ENCODE measurements at regions not wholly inside any gene's neighbourhood (a gene's known extent, or its start where the extent isn't known, plus 50 kb on each side); places are given as distances from the start of the nearest gene placed in this dataset.
A peak's percentile ranks its signal among the peaks of the same experiment; 100 is the strongest.
"Not testable (repeated sequence)": the region's sequence is repeated elsewhere in the genome, so short reads cannot be mapped to it uniquely, and the experiment has no call there.

GRCh38 chr9:6160579-6160978, 55.0 kb upstream of the IL33 start:
- no peak for DNase-seq

DNA sequence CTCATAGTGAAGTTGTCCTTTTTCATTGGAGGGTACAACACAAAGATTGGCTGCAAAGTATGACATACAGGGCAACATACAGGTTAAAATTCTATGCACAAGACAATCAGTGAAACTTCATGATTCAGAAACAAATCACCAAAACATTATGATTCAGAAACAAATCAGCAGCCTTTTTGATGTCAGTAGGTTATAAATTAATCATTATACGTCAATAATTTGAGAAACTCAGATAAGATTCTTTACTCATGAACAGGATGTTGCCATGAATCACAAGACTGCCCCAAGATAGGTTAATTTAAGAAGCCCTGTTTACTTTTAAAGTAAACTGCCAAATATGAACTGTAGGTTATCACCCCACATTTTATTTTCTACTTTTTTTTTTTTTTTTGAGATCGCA, 62.2 kb upstream of the IL33 start:
- no peak for DNase-seq

DNA sequence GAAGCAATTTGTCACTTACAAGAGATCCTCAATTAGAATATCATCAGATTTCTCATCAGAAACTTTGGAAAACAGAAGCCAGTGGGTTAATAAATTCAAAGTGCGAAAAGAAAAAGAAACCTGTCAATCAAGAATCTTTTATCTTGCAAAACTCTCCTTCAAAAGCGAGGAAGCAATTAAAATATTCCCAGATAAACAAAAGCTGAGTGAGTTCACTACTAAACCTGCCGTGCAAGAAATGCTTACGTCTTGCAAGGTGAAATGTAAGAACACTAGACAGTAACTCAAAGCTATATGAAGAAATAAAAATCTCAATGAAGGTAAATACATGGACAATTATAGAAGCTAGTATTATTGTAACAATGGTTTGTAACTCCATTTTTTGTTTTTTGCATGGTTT, 62.8 kb upstream of the IL33 start:
- no peak for DNase-seq

GRCh38 chr9:6150483-6150882, 65.1 kb upstream of the IL33 start:
- DNase-seq = no peak

GRCh38 chr9:6149315-6149714, 66.3 kb upstream of the IL33 start:
- no peak for DNase-seq

DNA sequence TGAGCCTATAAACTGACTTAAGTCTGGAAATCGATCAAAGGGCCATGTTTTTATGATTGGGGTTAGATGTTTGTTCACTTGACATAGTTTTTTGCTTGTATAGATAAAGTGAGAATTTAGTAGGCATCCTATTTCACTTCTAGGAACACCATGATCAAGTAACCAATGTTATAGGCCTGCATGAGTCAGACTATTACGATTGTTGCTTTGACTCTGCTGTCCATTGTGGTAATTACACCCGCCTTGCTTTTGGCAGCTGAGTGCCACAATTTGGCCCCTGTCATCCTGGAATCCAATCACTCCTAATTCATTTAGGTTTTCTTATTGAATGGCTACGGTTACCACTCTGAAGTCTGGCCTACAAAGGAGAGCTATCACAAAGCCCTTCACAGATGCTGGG, 67.8 kb upstream of the IL33 start:
- DNase-seq = no peak

DNA sequence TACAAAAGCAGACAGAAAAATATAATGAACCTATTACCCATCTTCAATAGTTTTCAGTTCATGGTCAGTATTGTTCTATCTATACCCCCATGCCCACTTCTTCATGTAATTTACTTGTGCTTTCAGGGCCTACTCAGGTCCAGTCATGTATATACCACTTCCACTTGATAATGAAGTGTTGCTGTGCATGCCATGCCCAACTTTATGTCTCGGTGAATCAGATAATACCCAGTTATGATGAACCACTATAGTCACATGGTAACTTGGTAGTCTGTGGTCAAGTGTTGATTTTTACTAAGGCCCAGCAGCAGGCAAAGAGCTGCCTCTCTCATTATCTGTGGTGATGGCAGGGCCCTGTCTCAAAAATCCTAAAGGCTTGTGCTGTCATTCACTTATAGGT, 70.7 kb upstream of the IL33 start:
- no peak for DNase-seq

- no peak for DNase-seq
Measured at GRCh38 chr9:6142799-6143454, 72.7 kb upstream of the IL33 start.

GRCh38 chr9:6135780-6136179, 79.8 kb upstream of the IL33 start:
- not testable (repeated sequence) for DNase-seq

GRCh38 chr9:6134661-6135180, 80.9 kb upstream of the IL33 start:
- no peak for DNase-seq

DNA sequence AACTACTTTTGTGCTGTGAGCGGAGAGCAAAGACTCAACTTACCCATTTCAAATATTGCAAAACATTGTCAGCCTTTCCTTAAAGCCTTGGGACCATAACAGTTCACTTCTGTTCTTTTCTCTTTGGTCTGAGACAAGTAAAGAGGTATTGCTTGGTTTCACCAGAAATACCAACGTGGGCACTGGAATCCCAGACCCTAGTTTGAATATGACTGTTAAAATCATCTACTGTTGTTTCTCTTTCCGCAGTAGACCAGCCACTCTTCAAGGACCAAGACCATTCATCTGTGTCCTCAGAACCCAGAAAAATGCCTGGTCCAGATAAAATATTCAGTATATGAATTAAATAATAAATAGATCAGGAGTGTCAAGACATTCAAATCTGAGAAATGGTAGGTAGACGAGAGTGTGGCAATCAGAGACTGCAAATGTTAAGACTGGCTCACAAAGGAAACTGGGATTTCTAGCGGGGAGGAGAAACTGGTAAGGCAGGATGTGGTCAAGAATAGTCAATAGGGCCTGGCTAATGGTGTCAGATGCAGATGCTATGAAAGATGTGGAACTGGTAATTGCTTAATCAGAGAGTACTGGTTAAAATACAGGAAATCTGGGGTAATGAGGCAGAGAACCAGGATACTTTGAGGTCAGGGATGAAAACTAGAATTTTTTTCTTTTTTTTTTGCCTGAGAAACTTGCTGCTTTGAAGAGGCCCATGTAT, 82.1 kb upstream of the IL33 start:
- peak; percentile 74 to 76 for DNase-seq

GRCh38 chr9:6132650-6133049, 83.0 kb upstream of the IL33 start:
- DNase-seq = no peak

DNA sequence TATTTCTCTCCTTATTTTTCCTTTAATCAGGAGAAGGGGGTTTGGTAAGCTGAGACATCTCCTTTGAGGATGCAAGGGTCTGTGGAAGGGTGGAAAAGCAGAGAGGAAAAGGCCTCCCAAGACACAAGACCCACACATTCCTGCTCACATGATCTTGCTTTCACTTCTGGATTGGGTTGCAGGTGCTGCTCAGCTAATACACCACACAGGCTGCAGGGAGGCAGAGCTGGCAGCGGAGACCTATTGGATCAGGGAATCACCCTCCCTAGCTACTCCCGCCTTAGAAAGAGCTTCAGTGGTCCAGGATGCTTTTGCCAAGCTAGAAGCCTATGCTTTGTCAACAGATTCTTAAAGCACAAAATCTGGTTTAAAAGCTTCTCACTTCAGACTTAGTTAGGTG, 87.6 kb upstream of the IL33 start:
- no peak for DNase-seq

- DNase-seq = no peak
Measured at GRCh38 chr9:6126377-6126776, 89.2 kb upstream of the IL33 start.

- no peak for DNase-seq
Measured at GRCh38 chr9:6123416-6123815, 92.2 kb upstream of the IL33 start.

DNA sequence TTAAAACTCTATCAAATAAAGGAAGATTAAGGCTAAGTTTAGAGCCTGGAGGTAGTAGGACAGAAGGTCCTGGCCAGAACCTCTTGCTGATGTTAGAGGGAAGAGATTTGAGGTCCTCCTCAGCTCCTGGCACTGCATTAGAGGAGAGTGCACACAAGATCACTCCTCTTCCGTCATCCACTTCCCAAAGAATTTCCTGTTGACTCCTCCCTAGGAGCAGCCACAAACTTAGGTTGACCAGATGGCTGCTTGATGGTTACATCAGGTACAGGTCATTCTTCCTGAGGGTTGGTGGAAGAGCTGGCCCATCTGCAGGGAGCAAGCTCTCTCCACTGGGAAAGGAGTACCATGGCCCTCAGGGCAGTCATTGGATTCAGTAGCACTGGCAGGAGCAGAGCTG, 93.9 kb upstream of the IL33 start:
- DNase-seq = no peak

GRCh38 chr9:6114424-6114823, 99.0 kb upstream of the RANBP6 start:
- no peak for DNase-seq

- DNase-seq = no peak
Measured at GRCh38 chr9:6113819-6114218, 98.4 kb upstream of the RANBP6 start.

- DNase-seq = no peak
Measured at GRCh38 chr9:6113312-6113711, 97.9 kb upstream of the RANBP6 start.

DNA sequence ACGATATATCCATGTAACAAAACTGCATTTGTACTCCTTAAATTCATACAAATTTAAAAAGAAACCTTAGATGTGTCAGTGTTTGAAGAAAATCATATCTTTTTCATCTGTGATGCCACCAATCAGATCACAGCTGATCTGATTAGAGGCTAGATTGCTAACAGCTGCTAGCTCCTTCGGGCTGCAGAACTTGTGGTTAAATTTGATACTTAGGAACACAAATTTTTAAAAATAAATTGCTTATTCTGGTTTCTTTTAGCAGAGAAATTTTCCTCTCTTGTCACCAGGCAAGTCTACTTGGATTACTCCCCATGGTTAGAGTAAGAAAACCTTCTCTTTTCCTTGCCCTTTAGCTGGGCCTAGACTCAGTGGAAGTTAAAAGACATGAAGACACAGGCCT, 94.6 kb upstream of the RANBP6 start:
- DNase-seq = no peak

DNA sequence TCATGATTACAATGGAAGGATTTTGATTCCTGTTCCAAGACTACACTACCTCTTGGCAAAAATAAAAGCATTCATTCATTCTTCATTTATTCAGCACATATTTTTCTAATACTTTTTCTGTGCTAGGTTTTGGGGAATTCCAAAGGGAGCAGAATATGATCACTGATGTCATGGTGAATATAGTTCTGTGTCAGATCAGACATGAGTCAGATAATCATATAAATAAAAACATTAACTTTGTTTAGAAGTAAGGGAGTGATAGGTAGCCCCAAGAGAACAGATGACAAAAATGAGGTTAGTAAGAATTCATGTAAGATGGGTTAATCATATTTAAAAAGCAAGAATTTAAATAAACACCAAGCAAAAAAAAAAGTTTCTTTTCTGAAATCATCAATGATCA, 94.1 kb upstream of the RANBP6 start:
- no peak for DNase-seq

DNA sequence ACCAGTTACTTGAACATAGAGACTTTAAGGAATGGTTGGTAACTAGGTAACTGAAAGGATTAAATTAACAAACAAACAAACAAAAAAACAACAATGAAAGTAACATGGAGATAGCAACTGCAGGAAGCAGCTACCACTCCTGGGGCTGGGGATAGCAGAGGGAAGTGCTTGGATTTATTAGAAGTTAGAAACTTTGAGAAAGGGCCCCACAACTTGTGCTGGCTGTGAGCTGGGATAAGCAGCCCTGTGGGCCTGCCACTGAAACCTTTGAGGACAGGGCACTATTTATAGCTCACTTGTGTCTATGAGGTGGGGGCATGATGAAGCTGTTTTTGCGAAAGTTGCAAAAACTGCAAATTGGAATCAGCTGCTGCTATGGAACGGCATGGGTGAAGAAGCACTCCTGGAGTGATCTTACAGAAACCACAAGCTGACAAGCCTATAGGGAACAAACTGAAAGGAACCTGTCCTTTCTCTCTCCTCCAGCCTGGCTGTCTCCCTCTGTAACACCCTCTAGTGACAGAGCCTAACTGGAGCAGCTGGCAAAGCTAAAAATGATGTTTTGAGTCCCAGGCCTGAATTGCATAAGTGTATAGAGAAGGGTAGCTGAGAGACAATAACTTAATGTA, 91.4 kb upstream of the RANBP6 start:
- peak; percentile 28 to 56 for DNase-seq

DNA sequence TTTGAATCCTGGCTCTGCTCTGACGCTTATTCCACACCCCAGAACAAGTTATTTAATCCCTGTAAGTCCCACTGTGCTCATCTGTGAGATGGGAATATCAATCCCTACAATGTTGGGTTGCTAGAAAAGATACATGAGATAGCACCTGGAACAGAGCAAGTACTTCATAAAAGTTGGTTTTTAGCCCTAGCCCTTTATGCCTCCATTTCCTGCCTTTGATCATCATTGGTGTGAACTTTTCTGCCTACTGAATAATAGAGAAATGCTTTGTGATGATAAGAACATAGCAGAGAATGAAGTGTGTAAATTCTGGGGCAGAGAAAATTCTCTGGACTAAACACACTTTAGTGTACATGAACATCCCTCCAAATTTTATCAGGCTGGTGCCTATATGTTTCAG, 90.3 kb upstream of the RANBP6 start:
- no peak for DNase-seq

GRCh38 chr9:6104406-6104805, 89.0 kb upstream of the RANBP6 start:
- not testable (repeated sequence) for DNase-seq

Measured in AML-193 (cell line).